HFFc6 (cell line): ENCODE measurements at regions not wholly inside any gene's neighbourhood (a gene's known extent, or its start where the extent isn't known, plus 50 kb on each side); places are given as distances from the start of the nearest gene placed in this dataset.

Experiments
- DNase-seq: peaks from one replicate; pipeline ENCODE4 v3.0.0-alpha.2; 2018
- H3K27ac Mint-ChIP-seq: 2 replicates; pipeline ENCODE4 v1.8.0; 2020; ENCODE audit warnings: mild to moderate bottlenecking, mixed read lengths
- H3K27me3 Mint-ChIP-seq: 2 replicates; pipeline ENCODE4 v1.8.0; 2021; ENCODE audit warnings: mild to moderate bottlenecking, moderate library complexity, mixed read lengths; ENCODE audit not compliant: insufficient read depth
- H3K36me3 Mint-ChIP-seq: 2 replicates; pipeline ENCODE4 v1.8.0; 2021; ENCODE audit warnings: low read depth, mixed read lengths
- H3K4me1 Mint-ChIP-seq: 2 replicates; pipeline ENCODE4 v1.8.0; 2020; ENCODE audit warnings: low read depth, mixed read lengths
- H3K4me3 Mint-ChIP-seq: 2 replicates; pipeline ENCODE4 v1.8.0; 2020; ENCODE audit warnings: mild to moderate bottlenecking, moderate library complexity, mixed read lengths
- H3K9me3 Mint-ChIP-seq: 2 replicates; pipeline ENCODE4 v1.8.0; 2020; ENCODE audit warnings: mild to moderate bottlenecking, mixed read lengths
- TF ChIP-seq, protein P1 (sequence below): fragments of 200-600 bp; sonication (generic); IDR thresholded peaks from 2 replicates; pipeline ENCODE4 v1.5.0; 2021; ENCODE audit warnings: antibody characterized with exemption, mild to moderate bottlenecking

- Mint-ChIP-seq H3K4me3 (no peak overlapping the region), H3K4me1 (no peaks in the 10 kb centered on the region), H3K27me3 (no peaks in the 10 kb centered on the region), H3K9me3 (peaks cover 47% of the 10 kb centered on the region), H3K27ac (no peak overlapping the region), H3K36me3 (no peaks in the 10 kb centered on the region; the same call in 1 of the 2 replicates)
- no peak for DNase-seq
- TF ChIP-seq, protein P1, sequence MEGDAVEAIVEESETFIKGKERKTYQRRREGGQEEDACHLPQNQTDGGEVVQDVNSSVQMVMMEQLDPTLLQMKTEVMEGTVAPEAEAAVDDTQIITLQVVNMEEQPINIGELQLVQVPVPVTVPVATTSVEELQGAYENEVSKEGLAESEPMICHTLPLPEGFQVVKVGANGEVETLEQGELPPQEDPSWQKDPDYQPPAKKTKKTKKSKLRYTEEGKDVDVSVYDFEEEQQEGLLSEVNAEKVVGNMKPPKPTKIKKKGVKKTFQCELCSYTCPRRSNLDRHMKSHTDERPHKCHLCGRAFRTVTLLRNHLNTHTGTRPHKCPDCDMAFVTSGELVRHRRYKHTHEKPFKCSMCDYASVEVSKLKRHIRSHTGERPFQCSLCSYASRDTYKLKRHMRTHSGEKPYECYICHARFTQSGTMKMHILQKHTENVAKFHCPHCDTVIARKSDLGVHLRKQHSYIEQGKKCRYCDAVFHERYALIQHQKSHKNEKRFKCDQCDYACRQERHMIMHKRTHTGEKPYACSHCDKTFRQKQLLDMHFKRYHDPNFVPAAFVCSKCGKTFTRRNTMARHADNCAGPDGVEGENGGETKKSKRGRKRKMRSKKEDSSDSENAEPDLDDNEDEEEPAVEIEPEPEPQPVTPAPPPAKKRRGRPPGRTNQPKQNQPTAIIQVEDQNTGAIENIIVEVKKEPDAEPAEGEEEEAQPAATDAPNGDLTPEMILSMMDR, result no peak
Observed at GRCh38 chr6:23692184-23692583, 433.8 kb upstream of the NRSN1 start.

- Mint-ChIP-seq H3K4me3 (no peak overlapping the region), H3K27me3 (no peaks in the 10 kb centered on the region), H3K4me1 (no peaks in the 10 kb centered on the region), H3K27ac (no peak overlapping the region), H3K9me3 (peaks cover 34% of the 10 kb centered on the region), H3K36me3 (no peaks in the 10 kb centered on the region)
- TF ChIP-seq, protein P1, result no peak
- DNase-seq, result no peak
Observed at GRCh38 chr6:23696992-23697391, 429.0 kb upstream of the NRSN1 start.

GRCh38 chr6:23704479-23705052 lies 421.4 kb upstream of the NRSN1 start:
- Mint-ChIP-seq H3K4me1 (no peaks in the 10 kb centered on the region), H3K27ac (no peak overlapping the region), H3K9me3 (peaks cover 37% of the 10 kb centered on the region), H3K36me3 (no peaks in the 10 kb centered on the region; the same call in 1 of the 2 replicates), H3K4me3 (no peak overlapping the region), H3K27me3 (peaks cover 2% of the 10 kb centered on the region; the same call in 1 of the 2 replicates)
- TF ChIP-seq, protein P1, result no peak
- no peak for DNase-seq

DNA sequence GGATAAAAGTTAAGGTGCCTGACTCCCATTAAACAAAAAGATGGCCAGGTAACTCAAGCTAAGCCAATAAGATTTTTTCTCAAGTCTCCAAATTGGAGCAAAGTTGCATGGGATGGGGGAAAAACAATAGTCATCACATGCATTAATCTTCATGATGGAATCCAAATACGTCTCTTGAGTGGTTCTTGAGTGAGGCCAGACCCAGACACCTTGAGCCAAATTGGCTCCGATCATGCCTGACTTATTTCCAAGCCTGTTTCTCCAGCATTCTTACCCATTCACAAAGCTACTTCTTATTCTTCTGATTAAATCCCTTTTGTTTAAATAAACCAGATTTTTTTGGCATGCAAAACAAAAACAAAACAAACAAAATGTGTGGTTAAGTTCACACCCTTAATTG lies 420.3 kb upstream of the NRSN1 start:
- Mint-ChIP-seq H3K27me3 (peaks cover 2% of the 10 kb centered on the region; the same call in 1 of the 2 replicates), H3K27ac (no peak overlapping the region), H3K36me3 (no peaks in the 10 kb centered on the region; the same call in 1 of the 2 replicates), H3K9me3 (peaks cover 41% of the 10 kb centered on the region), H3K4me3 (no peak overlapping the region), H3K4me1 (no peaks in the 10 kb centered on the region)
- TF ChIP-seq, protein P1, result no peak
- no peak for DNase-seq

DNA sequence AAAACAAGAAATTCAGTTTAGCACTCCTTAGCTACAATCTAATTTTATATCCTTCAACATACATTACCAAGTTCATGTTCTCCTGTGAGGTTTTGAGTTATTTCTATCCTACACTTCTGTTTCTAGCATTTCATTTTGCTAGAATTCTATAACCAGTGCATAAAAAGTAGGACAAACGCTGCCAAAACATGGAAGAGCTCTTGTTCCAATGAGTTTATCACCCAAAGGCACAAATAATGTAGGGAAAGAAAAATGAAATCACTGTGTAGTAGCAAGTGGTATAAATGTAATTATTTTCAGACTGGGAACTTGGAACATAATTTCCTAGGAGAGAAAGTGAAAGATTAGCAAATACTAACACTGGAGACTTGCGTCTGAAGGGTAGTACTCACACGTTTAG lies 413.3 kb upstream of the NRSN1 start:
- H3K4me1 Mint-ChIP-seq, result no peaks in the 10 kb centered on the region
- H3K4me3 Mint-ChIP-seq, result no peak overlapping the region
- TF ChIP-seq, protein P1, result no peak
- H3K36me3 Mint-ChIP-seq, result no peaks in the 10 kb centered on the region; the same call in 1 of the 2 replicates
- no peak overlapping the region for H3K27ac Mint-ChIP-seq
- DNase-seq, result no peak
- H3K9me3 Mint-ChIP-seq, result peaks cover 49% of the 10 kb centered on the region
- peaks cover 2% of the 10 kb centered on the region for H3K27me3 Mint-ChIP-seq
